GM20000 (cell line): ENCODE measurements at regions not wholly inside any gene's neighbourhood (a gene's known extent, or its start where the extent isn't known, plus 50 kb on each side); places are given as distances from the start of the nearest gene placed in this dataset.

Experiments used
- DNase-seq: peaks from one replicate; pipeline ENCODE4 v3.0.0; 2012; ENCODE audit warnings: low spot score
- TF ChIP-seq, protein P1 (sequence below): IDR thresholded peaks from 2 replicates; pipeline ENCODE4 v1.5.1; 2012; ENCODE audit warnings: mild to moderate bottlenecking, control low read depth; ENCODE audit errors: extremely low read depth, missing control alignments

DNA sequence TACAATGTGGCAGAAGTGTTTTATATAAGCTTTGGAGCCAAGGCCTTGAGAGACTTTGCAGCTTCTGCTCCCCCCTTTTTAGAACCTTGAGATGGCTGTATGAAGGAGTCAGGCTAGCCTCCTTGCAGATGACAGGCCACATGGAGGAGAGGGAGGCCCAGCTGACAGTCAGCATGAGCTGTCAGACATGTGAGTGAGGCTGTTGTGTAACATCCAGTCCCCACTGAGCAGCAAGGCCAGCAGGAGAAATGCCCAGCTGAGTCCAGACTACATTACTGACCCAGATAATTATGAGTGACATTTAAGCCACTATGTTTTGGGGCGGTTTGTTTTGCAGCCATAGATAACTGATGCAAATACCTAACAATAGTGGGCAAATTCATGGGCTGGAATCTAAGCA is 515.3 kb upstream of the ARX start:
- DNase-seq = no peak
- TF ChIP-seq, protein P1, sequence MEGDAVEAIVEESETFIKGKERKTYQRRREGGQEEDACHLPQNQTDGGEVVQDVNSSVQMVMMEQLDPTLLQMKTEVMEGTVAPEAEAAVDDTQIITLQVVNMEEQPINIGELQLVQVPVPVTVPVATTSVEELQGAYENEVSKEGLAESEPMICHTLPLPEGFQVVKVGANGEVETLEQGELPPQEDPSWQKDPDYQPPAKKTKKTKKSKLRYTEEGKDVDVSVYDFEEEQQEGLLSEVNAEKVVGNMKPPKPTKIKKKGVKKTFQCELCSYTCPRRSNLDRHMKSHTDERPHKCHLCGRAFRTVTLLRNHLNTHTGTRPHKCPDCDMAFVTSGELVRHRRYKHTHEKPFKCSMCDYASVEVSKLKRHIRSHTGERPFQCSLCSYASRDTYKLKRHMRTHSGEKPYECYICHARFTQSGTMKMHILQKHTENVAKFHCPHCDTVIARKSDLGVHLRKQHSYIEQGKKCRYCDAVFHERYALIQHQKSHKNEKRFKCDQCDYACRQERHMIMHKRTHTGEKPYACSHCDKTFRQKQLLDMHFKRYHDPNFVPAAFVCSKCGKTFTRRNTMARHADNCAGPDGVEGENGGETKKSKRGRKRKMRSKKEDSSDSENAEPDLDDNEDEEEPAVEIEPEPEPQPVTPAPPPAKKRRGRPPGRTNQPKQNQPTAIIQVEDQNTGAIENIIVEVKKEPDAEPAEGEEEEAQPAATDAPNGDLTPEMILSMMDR = no peak

DNA sequence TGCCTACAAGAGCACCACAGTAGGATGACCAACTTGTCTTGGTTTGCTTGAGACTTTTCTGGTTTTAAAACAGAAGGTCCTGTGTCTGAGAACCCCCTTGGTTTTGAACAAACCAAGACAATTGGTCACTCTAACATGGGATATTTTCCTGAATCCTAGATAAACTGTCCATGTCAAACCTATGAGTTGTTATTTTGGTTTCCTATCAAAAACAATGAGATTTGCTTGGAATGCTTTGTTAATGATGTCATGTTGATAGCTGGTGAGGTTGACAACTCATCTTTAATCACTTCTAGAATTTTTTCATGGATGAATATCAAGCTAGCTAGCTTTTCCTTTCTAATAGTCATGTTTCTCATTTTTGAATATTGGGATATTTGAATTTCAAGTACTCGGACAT is 518.3 kb upstream of the ARX start:
- DNase-seq = no peak

GRCh38 chrX:25536307-25536970 is 520.7 kb upstream of the ARX start:
- TF ChIP-seq, protein P1 = no peak
- no peak for DNase-seq

More for the DNA sequence above, 518.3 kb upstream of the ARX start:
- TF ChIP-seq, protein P1 = no peak

- TF ChIP-seq, protein P1 = no peak
- DNase-seq = no peak
Measured at GRCh38 chrX:25537699-25538098, 521.9 kb upstream of the ARX start.

- TF ChIP-seq, protein P1 = no peak
- DNase-seq = no peak
Measured at GRCh38 chrX:25544641-25545040, 528.9 kb upstream of the ARX start.

GRCh38 chrX:25548811-25549210 is 533.0 kb upstream of the ARX start:
- TF ChIP-seq, protein P1 = no peak
- DNase-seq = no peak

DNA sequence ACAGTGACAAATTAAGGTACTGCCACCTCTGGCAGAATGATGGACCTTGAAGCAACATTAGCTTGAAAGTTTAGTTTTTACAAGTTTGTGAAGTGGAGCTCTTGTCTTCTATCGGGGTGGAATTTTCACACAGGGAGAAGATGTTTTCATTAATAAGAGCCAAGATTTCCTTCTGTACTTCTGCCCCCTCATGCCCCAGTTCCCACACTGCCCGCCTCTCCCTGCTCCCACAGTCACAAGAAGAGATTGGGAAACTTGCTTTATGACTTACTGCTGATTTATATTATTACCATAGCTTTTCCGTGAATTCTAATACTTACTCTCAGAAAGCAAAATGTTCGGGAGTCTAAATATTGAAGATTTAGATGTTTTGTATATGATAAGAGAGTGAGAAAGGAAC is 539.8 kb upstream of the ARX start:
- no peak for DNase-seq
- TF ChIP-seq, protein P1 = no peak
